ENCODE measurements at regions not wholly inside any gene's neighbourhood (a gene's known extent, or its start where the extent isn't known, plus 50 kb on each side); places are given as distances from the start of the nearest gene placed in this dataset.

GRCh38 chr4:85381968-85382367 lies 93.0 kb upstream of the ARHGAP24 start:
- Histone ChIP-seq H3T11ph (ENCODE audit: low read length) (no peak overlapping the region), H3K4me2 (ENCODE audit: insufficient read depth, insufficient read length, low read length) (no peak overlapping the region), H3K9ac (ENCODE audit: extremely low read depth, insufficient read length, low read length) (no peak overlapping the region), H3K56ac (ENCODE audit: insufficient read length, low read depth, low read length) (no peak overlapping the region), H3K4me1 (ENCODE audit: insufficient read depth, low read length) (no peaks in the 10 kb centered on the region), H2BK15ac (ENCODE audit: low read depth, low read length) (no peak overlapping the region), H3K79me1 (ENCODE audit: insufficient read depth, low read depth, low read length, poor library complexity, severe bottlenecking) (no peaks in the 10 kb centered on the region), H2BK12ac (ENCODE audit: insufficient read length, low read depth, low read length) (no peak overlapping the region), H3K18ac (ENCODE audit: insufficient read length, low read depth, low read length) (no peak overlapping the region), H2AK5ac (ENCODE audit: insufficient read length, low read length) (no peak overlapping the region), H2BK120ac (ENCODE audit: low read depth, low read length, poor library complexity, severe bottlenecking) (no peak overlapping the region), H2AFZ (ENCODE audit: low read length) (no peak overlapping the region), H3K79me2 (ENCODE audit: insufficient read depth, low read length) (no peaks in the 10 kb centered on the region), H3K4ac (ENCODE audit: low read depth, low read length) (no peak overlapping the region), H3K27ac (ENCODE audit: insufficient read length, low read depth, low read length) (no peak overlapping the region), H4K5ac (ENCODE audit: insufficient read length, low read depth, low read length) (no peak overlapping the region), H3K23me2 (ENCODE audit: insufficient read length, low read depth, low read length, poor library complexity, severe bottlenecking) (no peaks in the 10 kb centered on the region), H3K27me3 (ENCODE audit: insufficient read depth, low read length) (no peaks in the 10 kb centered on the region; the same call in 1 of the 2 replicates), H3K14ac (ENCODE audit: insufficient read depth, low read length) (no peak overlapping the region), H4K20me1 (ENCODE audit: control insufficient read depth, insufficient read depth, insufficient read length) (no peaks in the 10 kb centered on the region), H4K8ac (replicated peaks; ENCODE audit: insufficient read length, low read depth, low read length) (no peak overlapping the region), H3K23ac (ENCODE audit: insufficient read length, low read depth, low read length) (no peak overlapping the region), H4K91ac (ENCODE audit: insufficient read length, low read depth, low read length) (no peak overlapping the region), H2BK5ac (ENCODE audit: insufficient read length, low read length) (no peak overlapping the region), H3K9me3 (ENCODE audit: control insufficient read depth, low read depth, low read length) (no peaks in the 10 kb centered on the region), H2BK20ac (ENCODE audit: low read depth, low read length, poor library complexity, severe bottlenecking) (no peak overlapping the region)
- no CpG with 5 or more reads among the region's 4 CpGs for WGBS (ENCODE audit: extremely low coverage, insufficient read length, low lambda C conversion rate)
- Mint-ChIP-seq H3K27me3 (ENCODE audit: low read depth) (no peaks in the 10 kb centered on the region), H3K9me3 (peaks cover under 1% of the 10 kb centered on the region in 2 experiments; a peak in 4 of 5 replicates), H3K4me1 (no peaks in the 10 kb centered on the region), H3K36me3 (ENCODE audit: insufficient read depth in 1 of 3, low read depth in 3 of 3) (peaks cover 0 to 3% (median 0%) of the 10 kb centered on the region in 3 experiments; a peak in 2 of 7 replicates), H3K27ac (no peak overlapping the region), H3K4me3 (no peak overlapping the region)
- no peak for DNase-seq
- no peak for TF ChIP-seq CTCF (conservative IDR thresholded peaks at IDR 0.05)

All from H9 (cell line).